ENCODE measurements at regions not wholly inside any gene's neighbourhood (a gene's known extent, or its start where the extent isn't known, plus 50 kb on each side); places are given as distances from the start of the nearest gene placed in this dataset.

DNA sequence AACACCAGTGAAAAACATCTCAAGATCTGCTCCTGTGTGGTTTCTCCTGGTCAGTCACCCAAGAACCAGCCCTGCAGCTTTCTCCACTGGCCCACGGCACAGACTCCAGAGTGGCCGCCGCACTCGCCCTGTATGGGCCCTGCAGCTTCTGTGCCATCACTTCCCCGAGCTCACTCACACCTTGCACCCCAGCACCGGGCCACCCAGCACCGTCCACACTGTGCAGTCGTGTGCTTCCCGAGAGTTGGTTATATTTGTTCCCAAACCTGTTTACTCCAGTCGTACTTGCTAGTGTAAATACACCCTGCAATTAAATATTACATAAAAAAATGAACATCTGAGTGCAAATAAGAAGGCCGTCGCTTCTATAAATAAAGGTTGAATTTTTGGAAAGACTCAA lies 341.7 kb downstream of the CDH26 start:
- Histone ChIP-seq H3K36me3 (replicated peaks) (no peaks in the 10 kb centered on the region), H3K27ac (no peak overlapping the region), H3K4me3 (ENCODE audit: low read depth, low read length) (no peak overlapping the region), H3K27me3 (replicated peaks) (no peaks in the 10 kb centered on the region)
- in situ Hi-C loops (cut with HindIII; ENCODE audit: low pct_ligation_motif_present, low sequenced_read_pairs), result no loop called here
- TF ChIP-seq, protein P1, sequence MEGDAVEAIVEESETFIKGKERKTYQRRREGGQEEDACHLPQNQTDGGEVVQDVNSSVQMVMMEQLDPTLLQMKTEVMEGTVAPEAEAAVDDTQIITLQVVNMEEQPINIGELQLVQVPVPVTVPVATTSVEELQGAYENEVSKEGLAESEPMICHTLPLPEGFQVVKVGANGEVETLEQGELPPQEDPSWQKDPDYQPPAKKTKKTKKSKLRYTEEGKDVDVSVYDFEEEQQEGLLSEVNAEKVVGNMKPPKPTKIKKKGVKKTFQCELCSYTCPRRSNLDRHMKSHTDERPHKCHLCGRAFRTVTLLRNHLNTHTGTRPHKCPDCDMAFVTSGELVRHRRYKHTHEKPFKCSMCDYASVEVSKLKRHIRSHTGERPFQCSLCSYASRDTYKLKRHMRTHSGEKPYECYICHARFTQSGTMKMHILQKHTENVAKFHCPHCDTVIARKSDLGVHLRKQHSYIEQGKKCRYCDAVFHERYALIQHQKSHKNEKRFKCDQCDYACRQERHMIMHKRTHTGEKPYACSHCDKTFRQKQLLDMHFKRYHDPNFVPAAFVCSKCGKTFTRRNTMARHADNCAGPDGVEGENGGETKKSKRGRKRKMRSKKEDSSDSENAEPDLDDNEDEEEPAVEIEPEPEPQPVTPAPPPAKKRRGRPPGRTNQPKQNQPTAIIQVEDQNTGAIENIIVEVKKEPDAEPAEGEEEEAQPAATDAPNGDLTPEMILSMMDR (IDR thresholded peaks at IDR 0.05; ENCODE audit: low read depth, low read length, missing control alignments), result no peak
- DNase-seq, result no peak

DNA sequence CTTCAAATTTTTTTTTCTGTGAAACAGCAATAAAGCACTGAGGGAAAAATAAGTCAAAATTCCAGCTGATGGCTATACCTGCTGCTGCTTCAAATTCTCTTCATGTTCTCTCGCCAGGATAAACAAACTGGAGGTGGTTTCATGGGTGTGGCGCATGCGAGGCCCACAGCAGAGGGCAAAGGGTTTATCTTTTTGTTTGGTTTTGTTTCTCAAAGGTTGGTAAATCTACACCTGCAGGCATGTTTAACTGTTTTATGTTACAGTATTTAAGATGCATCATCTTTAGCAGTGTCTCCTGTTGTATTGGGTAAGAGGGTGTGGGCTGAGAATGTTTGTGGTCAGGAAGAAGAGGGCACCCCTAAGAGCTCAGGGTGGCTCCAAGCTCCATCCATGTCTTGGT lies 342.2 kb downstream of the CDH26 start:
- in situ Hi-C loops (cut with HindIII; ENCODE audit: low pct_ligation_motif_present, low sequenced_read_pairs), result no loop called here
- no peak overlapping the region for H3K27ac ChIP-seq
- no peak for DNase-seq
- H3K27me3 ChIP-seq (replicated peaks), result no peaks in the 10 kb centered on the region
- TF ChIP-seq, protein P1 (IDR thresholded peaks at IDR 0.05; ENCODE audit: low read depth, low read length, missing control alignments), result no peak
- H3K36me3 ChIP-seq (replicated peaks), result no peaks in the 10 kb centered on the region
- no peak overlapping the region for H3K4me3 ChIP-seq (ENCODE audit: low read depth, low read length)

DNA sequence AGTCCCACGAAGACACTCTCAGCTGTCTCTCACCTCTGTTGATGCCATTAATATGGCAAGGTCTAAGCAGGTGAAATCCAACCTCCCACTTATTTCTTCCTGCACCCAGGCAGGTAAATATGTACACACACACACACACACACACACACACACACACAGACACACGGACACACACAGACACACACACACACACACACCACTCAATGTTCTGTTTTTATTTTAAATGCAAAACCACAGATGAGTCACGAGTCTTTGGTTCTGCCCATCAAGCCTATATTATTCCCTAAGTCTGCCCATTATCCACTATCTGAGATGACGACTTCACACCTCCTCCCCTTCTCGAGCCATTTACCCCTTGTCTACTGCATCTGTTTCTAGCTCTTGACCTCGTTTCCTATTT lies 344.7 kb downstream of the CDH26 start:
- in situ Hi-C loops (cut with HindIII; ENCODE audit: low pct_ligation_motif_present, low sequenced_read_pairs), result no loop called here
- no peak for DNase-seq
- no peaks in the 10 kb centered on the region for H3K36me3 ChIP-seq (replicated peaks)
- no peak overlapping the region for H3K4me3 ChIP-seq (ENCODE audit: low read depth, low read length)
- no peak overlapping the region for H3K27ac ChIP-seq
- TF ChIP-seq, protein P1 (IDR thresholded peaks at IDR 0.05; ENCODE audit: low read depth, low read length, missing control alignments), result no peak
- no peaks in the 10 kb centered on the region for H3K27me3 ChIP-seq (replicated peaks)

DNA sequence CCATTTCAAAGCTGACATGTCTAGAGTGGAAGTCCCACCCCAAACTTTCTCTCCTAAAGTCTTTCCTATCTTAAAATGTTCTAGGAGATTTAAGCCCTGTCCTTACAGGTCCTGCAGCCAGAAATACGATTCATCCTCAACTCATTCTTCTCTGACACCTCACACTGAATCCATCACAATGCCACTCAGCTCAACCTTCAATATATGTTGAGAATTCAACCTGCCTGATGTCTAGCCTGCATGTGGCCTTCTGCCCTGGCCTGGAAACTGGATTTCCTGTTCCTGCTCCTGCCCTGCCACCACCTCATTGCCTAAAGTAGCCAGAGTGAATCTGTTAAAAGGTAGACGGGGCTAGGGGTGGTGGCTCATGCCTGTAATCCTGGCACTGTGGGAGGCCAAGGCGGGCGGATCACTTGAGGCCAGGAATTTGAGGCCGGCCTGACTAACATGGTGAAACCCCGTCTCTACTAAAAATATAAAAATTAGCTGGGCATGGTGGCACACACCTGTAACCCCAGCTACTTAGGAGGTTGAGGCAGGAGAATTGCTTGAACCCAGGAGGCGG lies 345.9 kb downstream of the CDH26 start:
- Histone ChIP-seq H3K4me3 (ENCODE audit: low read depth, low read length) (no peak overlapping the region), H3K36me3 (replicated peaks) (no peaks in the 10 kb centered on the region), H3K27me3 (replicated peaks) (no peaks in the 10 kb centered on the region), H3K27ac (no peak overlapping the region)
- in situ Hi-C loops (cut with HindIII; ENCODE audit: low pct_ligation_motif_present, low sequenced_read_pairs), result no loop called here
- DNase-seq, result no peak
- TF ChIP-seq, protein P1 (IDR thresholded peaks at IDR 0.05; ENCODE audit: low read depth, low read length, missing control alignments), result no peak

DNA sequence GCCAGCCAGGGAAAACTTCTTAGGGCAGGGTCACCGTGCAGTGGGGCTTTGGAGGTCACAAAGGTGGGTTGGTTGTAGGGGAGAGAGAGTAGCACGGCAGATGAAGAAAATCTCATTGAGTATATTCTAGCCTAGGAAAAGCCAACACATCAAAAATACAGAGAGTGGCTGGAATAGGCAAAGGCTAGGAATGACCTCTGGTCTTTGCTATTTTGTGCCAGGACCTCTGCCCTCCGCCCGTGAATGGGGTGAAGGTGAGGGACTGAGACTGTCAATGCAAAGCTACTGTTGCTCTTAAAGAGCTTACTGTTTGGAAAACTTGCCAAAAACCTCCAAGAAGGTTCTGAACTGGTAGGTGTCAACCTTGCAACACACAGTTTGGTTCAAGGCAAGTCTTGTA lies 346.7 kb downstream of the CDH26 start:
- TF ChIP-seq, protein P1 (IDR thresholded peaks at IDR 0.05; ENCODE audit: low read depth, low read length, missing control alignments), result no peak
- DNase-seq, result no peak
- no peak overlapping the region for H3K4me3 ChIP-seq (ENCODE audit: low read depth, low read length)
- no peak overlapping the region for H3K27ac ChIP-seq
- in situ Hi-C loops (cut with HindIII; ENCODE audit: low pct_ligation_motif_present, low sequenced_read_pairs), result no loop called here
- H3K36me3 ChIP-seq (replicated peaks), result no peaks in the 10 kb centered on the region
- no peaks in the 10 kb centered on the region for H3K27me3 ChIP-seq (replicated peaks)

DNA sequence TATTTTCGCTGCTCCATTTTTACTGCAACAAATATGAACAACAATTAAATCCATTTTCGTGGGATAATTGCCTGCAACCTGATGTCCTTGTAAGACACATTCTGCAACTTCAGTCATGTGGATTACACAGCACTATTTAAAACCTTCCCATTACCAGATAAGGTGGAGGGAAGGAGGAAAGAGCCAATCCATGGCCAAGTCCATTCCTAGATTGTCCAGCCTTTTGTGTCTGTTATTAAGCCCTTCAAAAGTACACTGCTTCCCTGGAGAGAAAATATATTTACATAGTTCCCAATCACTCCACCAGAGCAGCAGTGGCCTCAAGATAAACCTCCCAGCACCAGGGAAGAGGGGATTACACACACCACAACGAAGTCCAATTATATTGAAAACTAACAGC lies 347.9 kb downstream of the CDH26 start:
- H3K4me3 ChIP-seq (ENCODE audit: low read depth, low read length), result no peak overlapping the region
- no peaks in the 10 kb centered on the region for H3K27me3 ChIP-seq (replicated peaks)
- DNase-seq, result no peak
- H3K36me3 ChIP-seq (replicated peaks), result no peaks in the 10 kb centered on the region
- in situ Hi-C loops (cut with HindIII; ENCODE audit: low pct_ligation_motif_present, low sequenced_read_pairs), result no loop called here
- no peak overlapping the region for H3K27ac ChIP-seq
- TF ChIP-seq, protein P1 (IDR thresholded peaks at IDR 0.05; ENCODE audit: low read depth, low read length, missing control alignments), result no peak
